ENCODE measurements at regions not wholly inside any gene's neighbourhood (a gene's known extent, or its start where the extent isn't known, plus 50 kb on each side); places are given as distances from the start of the nearest gene placed in this dataset.

- no peaks in the 10 kb centered on the region for H3K36me3 Mint-ChIP-seq (ENCODE audit: low read depth)
- peaks cover 51% of the 10 kb centered on the region for H3K27me3 Mint-ChIP-seq
- ATAC-seq, result no peak
- no peak overlapping the region for H3K4me3 Mint-ChIP-seq
- ChIA-PET POLR2A (no interaction called here), CTCF (interaction anchor here (1.1 kb wide), 1 partner anchor 7 kb away, joined by 3 read pairs; no protein-coding TSS in a partner anchor)
- TF ChIP-seq CTCF (IDR thresholded peaks at IDR 0.05), result no peak
- intact Hi-C loops (cut with micrococcal nuclease), result no loop called here
- no peaks in the 10 kb centered on the region for H3K9me3 Mint-ChIP-seq
- no peak overlapping the region for H3K27ac Mint-ChIP-seq
- no peaks in the 10 kb centered on the region for H3K4me1 Mint-ChIP-seq (ENCODE audit: low read depth)
- DNase-seq, result no peak
These were observed 220.1 kb upstream of the PRICKLE2 start for GRCh38 chr3:64445109-64445943.

GRCh38 chr3:64444490-64445108 lies 219.3 kb upstream of the PRICKLE2 start:
- Mint-ChIP-seq H3K4me3 (no peak overlapping the region), H3K36me3 (ENCODE audit: low read depth) (no peaks in the 10 kb centered on the region), H3K9me3 (no peaks in the 10 kb centered on the region), H3K27ac (no peak overlapping the region), H3K4me1 (ENCODE audit: low read depth) (no peaks in the 10 kb centered on the region), H3K27me3 (peaks cover 58% of the 10 kb centered on the region)
- DNase-seq, result no peak
- POLR2A ChIA-PET, result no interaction called here
- ATAC-seq, result no peak
- CTCF ChIA-PET, result no interaction called here
- intact Hi-C loops (cut with micrococcal nuclease), result no loop called here
- TF ChIP-seq CTCF (IDR thresholded peaks at IDR 0.05), result no peak

- no peak for DNase-seq
- POLR2A ChIA-PET, result interaction anchor here (0.6 kb wide), 1 partner anchor 545 kb away, joined by 3 read pairs; no protein-coding TSS in a partner anchor
- no peak overlapping the region for H3K27ac Mint-ChIP-seq
- CTCF ChIA-PET, result no interaction called here
- peaks cover 60% of the 10 kb centered on the region for H3K27me3 Mint-ChIP-seq
- no peak overlapping the region for H3K4me3 Mint-ChIP-seq
- no peak for TF ChIP-seq CTCF (IDR thresholded peaks at IDR 0.05)
- H3K4me1 Mint-ChIP-seq (ENCODE audit: low read depth), result no peaks in the 10 kb centered on the region
- no peaks in the 10 kb centered on the region for H3K36me3 Mint-ChIP-seq (ENCODE audit: low read depth)
- intact Hi-C loops (cut with micrococcal nuclease), result no loop called here
- H3K9me3 Mint-ChIP-seq, result no peaks in the 10 kb centered on the region
- ATAC-seq, result no peak
These were observed 218.5 kb upstream of the PRICKLE2 start for GRCh38 chr3:64443546-64444381.

GRCh38 chr3:64441861-64442260 lies 216.6 kb upstream of the PRICKLE2 start:
- TF ChIP-seq CTCF (IDR thresholded peaks at IDR 0.05), result no peak
- Mint-ChIP-seq H3K4me1 (ENCODE audit: low read depth) (no peaks in the 10 kb centered on the region), H3K4me3 (no peak overlapping the region), H3K27ac (no peak overlapping the region), H3K36me3 (ENCODE audit: low read depth) (no peaks in the 10 kb centered on the region), H3K9me3 (no peaks in the 10 kb centered on the region), H3K27me3 (peaks cover 48% of the 10 kb centered on the region)
- POLR2A ChIA-PET, result interaction anchor here (0.7 kb wide), 1 partner anchor 137 kb away, joined by 3 read pairs; no protein-coding TSS in a partner anchor
- no peak for ATAC-seq
- DNase-seq, result no peak
- intact Hi-C loops (cut with micrococcal nuclease), result no loop called here
- CTCF ChIA-PET, result no interaction called here
